A549 (cell line): ENCODE measurements at regions not wholly inside any gene's neighbourhood (a gene's known extent, or its start where the extent isn't known, plus 50 kb on each side); places are given as distances from the start of the nearest gene placed in this dataset.

Experiments used
- ATOH8 ChIP-seq: fragments of 250-450 bp; sonication (Bioruptor Pico); IDR thresholded peaks from 2 replicates; pipeline ENCODE4 v1.5.0; 2020; ENCODE audit warnings: low read depth, mild to moderate bottlenecking, moderate library complexity
- EP300 ChIP-seq, 2 experiments: fragments of >200 bp; sonication (Bioruptor Twin); formaldehyde crosslinking; IDR thresholded peaks; 2 replicates in 1 of 2; 3 replicates in 1 of 2; pipeline ENCODE4 v1.6.1; 2016 to 2017
- KDM5A ChIP-seq: fragments of 200-600 bp; sonication (generic); IDR thresholded peaks from 2 replicates; pipeline ENCODE4 v1.6.1; 2016; ENCODE audit warnings: antibody characterized with exemption, mild to moderate bottlenecking
- POLR2A ChIP-seq: IDR thresholded peaks from 2 replicates; pipeline ENCODE4 v1.6.1; 2012; ENCODE audit warnings: mild to moderate bottlenecking, low read length
- TF ChIP-seq, protein P1 (sequence below): fragments of >200 bp; sonication (Bioruptor Twin); formaldehyde crosslinking; IDR thresholded peaks from 3 replicates; pipeline ENCODE4 v1.5.1; 2016
- TF ChIP-seq, protein P2 (sequence below): fragments of 200-600 bp; sonication (generic); IDR thresholded peaks from 2 replicates; pipeline ENCODE4 v1.6.1; 2016; ENCODE audit warnings: antibody characterized with exemption, mild to moderate bottlenecking, moderate library complexity

- TF ChIP-seq EP300 (IDR thresholded peaks at IDR 0.05), result no peak
- TF ChIP-seq, protein P1, sequence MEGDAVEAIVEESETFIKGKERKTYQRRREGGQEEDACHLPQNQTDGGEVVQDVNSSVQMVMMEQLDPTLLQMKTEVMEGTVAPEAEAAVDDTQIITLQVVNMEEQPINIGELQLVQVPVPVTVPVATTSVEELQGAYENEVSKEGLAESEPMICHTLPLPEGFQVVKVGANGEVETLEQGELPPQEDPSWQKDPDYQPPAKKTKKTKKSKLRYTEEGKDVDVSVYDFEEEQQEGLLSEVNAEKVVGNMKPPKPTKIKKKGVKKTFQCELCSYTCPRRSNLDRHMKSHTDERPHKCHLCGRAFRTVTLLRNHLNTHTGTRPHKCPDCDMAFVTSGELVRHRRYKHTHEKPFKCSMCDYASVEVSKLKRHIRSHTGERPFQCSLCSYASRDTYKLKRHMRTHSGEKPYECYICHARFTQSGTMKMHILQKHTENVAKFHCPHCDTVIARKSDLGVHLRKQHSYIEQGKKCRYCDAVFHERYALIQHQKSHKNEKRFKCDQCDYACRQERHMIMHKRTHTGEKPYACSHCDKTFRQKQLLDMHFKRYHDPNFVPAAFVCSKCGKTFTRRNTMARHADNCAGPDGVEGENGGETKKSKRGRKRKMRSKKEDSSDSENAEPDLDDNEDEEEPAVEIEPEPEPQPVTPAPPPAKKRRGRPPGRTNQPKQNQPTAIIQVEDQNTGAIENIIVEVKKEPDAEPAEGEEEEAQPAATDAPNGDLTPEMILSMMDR, result no peak
- TF ChIP-seq ATOH8 (CRISPR knock-in tag), result no peak
- TF ChIP-seq, protein P2, sequence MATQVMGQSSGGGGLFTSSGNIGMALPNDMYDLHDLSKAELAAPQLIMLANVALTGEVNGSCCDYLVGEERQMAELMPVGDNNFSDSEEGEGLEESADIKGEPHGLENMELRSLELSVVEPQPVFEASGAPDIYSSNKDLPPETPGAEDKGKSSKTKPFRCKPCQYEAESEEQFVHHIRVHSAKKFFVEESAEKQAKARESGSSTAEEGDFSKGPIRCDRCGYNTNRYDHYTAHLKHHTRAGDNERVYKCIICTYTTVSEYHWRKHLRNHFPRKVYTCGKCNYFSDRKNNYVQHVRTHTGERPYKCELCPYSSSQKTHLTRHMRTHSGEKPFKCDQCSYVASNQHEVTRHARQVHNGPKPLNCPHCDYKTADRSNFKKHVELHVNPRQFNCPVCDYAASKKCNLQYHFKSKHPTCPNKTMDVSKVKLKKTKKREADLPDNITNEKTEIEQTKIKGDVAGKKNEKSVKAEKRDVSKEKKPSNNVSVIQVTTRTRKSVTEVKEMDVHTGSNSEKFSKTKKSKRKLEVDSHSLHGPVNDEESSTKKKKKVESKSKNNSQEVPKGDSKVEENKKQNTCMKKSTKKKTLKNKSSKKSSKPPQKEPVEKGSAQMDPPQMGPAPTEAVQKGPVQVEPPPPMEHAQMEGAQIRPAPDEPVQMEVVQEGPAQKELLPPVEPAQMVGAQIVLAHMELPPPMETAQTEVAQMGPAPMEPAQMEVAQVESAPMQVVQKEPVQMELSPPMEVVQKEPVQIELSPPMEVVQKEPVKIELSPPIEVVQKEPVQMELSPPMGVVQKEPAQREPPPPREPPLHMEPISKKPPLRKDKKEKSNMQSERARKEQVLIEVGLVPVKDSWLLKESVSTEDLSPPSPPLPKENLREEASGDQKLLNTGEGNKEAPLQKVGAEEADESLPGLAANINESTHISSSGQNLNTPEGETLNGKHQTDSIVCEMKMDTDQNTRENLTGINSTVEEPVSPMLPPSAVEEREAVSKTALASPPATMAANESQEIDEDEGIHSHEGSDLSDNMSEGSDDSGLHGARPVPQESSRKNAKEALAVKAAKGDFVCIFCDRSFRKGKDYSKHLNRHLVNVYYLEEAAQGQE, result no peak
- TF ChIP-seq KDM5A, result no peak
- no peak for TF ChIP-seq POLR2A
Measured at GRCh38 chr5:68740226-68740910, 353.4 kb upstream of the SLC30A5 start.
